Mononuclear cell (primary cell): ENCODE measurements at regions not wholly inside any gene's neighbourhood (a gene's known extent, or its start where the extent isn't known, plus 50 kb on each side); places are given as distances from the start of the nearest gene placed in this dataset.
"Not testable (repeated sequence)": the region's sequence is repeated elsewhere in the genome, so short reads cannot be mapped to it uniquely, and the experiment has no call there.

Experiments
- H3K27me3 ChIP-seq: 2 replicates; pipeline ENCODE4 v1.6.0; 2011; ENCODE audit warnings: low read length, control low read depth; ENCODE audit not compliant: insufficient read depth
- H3K4me1 ChIP-seq: 2 replicates; pipeline ENCODE4 v1.5.1; 2011; ENCODE audit warnings: mild to moderate bottlenecking, low read length, control low read depth; ENCODE audit not compliant: insufficient read depth
- H3K4me3 ChIP-seq: 2 replicates; pipeline ENCODE4 v1.5.1; 2011; ENCODE audit warnings: mild to moderate bottlenecking, low read length, moderate library complexity
- H3K9me3 ChIP-seq: 2 replicates; pipeline ENCODE4 v1.5.1; 2011; ENCODE audit warnings: low read depth, mild to moderate bottlenecking, control low read depth, low read length

DNA sequence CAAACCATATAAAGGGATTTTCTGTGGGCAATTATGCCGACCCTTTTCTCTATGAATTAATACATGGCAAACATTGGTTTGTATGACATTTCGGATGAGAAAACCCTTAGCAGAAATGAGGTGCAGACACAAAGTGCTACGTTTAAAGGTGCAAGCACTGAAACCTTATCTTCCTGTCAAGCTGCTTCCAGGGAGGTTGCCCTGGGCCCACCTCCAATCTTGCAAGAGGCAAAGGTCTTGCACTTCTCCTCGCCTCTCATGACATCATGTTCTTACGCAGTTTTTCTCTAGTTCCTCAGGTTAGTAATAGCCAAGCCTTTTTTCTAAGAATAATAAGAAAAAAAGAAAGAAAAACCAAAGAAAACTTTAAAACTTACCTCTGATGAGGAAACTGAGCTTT is 220.1 kb downstream of the DHX15 start:
- Histone ChIP-seq H3K9me3 (no peaks in the 10 kb centered on the region), H3K4me3 (no peak overlapping the region), H3K27me3 (no peaks in the 10 kb centered on the region), H3K4me1 (no peaks in the 10 kb centered on the region)

DNA sequence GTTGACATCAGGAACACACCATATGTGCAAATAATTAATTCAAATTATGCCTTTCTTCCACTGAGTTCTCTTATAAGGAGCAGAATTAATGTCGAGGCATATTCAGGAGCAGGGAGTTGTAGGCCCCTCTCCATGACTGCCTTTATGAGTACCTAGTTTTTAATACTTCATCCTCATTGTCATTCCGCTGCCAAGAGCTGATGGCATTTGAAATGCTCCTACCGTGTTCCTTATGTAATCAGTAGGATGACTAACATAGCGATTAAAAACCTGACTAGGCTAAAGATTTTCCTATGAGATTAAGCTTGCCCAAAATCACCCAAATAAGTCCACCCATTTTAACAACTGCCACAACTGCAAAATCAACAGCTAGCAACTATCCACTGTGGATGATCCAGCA is 220.6 kb downstream of the DHX15 start:
- Histone ChIP-seq H3K4me3 (no peak overlapping the region), H3K27me3 (no peaks in the 10 kb centered on the region), H3K4me1 (no peaks in the 10 kb centered on the region), H3K9me3 (no peaks in the 10 kb centered on the region)

DNA sequence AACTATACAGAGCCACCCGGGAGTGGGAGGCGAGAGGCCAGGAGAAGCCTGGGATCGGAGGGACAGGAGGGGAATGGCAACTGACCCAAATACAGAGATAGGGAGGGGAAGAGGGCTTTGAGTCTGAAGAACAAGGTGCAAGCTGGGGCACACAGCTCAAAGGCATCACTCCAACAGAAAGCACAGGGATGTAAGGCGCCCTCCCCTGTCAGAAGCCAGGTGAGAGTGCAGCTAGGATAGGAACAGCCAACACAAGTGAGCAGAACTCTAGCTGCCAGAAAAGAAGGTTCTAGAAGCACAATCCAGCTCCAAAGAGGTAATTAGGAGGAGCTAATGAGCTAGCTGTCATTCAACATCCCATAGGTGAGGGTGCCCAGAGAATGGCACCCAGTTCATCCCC is 232.2 kb downstream of the DHX15 start:
- no peak overlapping the region for H3K4me3 ChIP-seq
- no peaks in the 10 kb centered on the region for H3K9me3 ChIP-seq
- no peaks in the 10 kb centered on the region for H3K27me3 ChIP-seq
- no peaks in the 10 kb centered on the region for H3K4me1 ChIP-seq

DNA sequence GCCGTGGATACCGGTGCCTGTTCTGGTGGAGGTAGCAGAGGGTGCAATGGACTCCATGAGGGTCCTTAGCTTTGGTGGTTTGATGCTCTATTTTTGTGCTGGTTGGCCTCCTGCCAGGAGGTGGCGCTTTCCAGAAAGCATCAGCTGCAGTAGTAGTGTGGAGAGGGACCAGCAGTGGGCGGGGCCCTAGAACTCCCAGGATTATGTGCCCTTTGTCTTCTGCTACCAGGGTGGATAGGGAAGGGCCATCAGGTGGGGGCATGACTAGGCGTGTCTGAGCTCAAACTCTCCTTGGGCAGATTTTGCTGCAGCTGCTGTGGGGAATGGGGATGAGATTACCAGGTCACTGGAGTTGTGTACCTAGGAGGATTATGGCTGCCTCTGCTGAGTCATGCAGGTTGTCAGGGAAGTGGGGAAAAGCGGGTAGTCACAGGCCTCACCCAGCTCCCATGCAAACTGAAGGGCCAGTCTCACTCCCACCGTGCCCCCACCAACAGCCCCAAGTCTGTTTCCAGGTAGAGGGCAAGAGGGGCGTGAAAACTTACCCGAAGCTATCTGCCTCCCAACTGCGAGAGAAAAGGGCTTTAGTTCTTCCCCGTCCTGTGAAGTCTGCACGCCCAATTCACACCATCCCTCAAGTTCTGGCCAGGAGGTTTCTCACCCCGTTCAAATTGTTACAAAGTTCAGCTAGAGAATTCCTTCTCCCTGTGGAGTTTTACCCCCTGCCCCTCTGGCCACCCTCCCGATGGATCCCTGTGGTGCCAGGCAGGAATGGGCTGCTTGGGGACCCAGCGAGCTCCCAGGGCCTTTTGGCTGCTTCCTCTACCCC is 235.0 kb downstream of the DHX15 start:
- H3K27me3 ChIP-seq, H3K4me1 ChIP-seq, H3K9me3 ChIP-seq, H3K4me3 ChIP-seq: not testable (repeated sequence)

DNA sequence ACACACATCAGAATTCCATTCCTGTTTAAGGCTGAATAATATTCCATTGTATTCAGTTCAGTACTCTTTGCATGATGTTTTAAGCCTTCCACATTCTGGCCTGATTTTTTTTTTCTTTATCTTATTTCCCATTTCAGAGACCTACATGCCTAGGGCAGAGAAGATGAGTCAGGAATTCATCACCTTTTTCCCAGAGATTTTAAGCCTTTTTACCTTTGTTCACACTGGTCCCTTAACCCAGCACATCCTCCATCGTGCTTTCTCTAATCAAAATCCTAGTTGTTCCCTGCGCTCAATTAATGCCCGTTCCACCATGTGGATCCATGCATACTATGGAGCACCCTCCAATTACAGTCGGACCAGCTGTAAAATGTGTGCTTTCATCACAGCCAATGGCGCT is 245.1 kb downstream of the DHX15 start:
- no peaks in the 10 kb centered on the region for H3K4me1 ChIP-seq
- no peaks in the 10 kb centered on the region for H3K9me3 ChIP-seq
- no peaks in the 10 kb centered on the region for H3K27me3 ChIP-seq
- no peak overlapping the region for H3K4me3 ChIP-seq

DNA sequence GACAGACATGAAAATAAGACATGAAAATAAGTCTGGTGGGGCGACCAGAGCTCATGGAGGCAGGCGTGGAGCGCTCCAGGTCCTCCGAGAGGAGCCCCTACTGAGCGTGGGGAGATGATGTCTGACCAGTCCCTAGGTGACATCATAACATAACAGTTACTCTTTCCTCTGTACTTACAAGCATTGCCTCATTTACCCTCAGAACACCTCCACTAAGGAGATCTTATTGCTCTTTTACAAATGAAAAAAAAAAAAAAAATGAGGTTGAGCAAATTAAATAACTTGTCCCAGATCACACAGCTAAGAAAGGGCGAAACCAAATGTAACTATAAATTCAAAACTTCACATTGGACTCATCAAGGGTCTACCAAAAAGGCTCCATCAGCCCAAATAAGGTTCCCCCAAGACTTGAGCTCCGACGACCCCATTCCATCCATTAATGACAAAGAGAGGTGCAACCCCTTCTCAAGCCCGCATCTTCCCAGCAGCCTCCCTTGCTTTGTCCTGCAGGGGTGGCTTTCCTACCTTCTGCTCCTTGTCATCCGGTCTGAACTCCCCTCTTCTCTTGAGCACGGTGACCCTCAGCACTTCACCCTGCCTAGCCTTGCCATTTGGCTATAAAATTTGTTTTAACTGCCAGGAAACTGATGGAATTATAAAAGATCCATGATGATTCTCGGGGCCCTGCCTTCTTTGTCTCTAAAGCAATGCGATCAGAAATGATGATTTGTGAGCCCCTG is 246.7 kb downstream of the DHX15 start:
- H3K4me3 ChIP-seq = no peak overlapping the region
- H3K9me3 ChIP-seq = no peaks in the 10 kb centered on the region
- no peaks in the 10 kb centered on the region for H3K27me3 ChIP-seq

DNA sequence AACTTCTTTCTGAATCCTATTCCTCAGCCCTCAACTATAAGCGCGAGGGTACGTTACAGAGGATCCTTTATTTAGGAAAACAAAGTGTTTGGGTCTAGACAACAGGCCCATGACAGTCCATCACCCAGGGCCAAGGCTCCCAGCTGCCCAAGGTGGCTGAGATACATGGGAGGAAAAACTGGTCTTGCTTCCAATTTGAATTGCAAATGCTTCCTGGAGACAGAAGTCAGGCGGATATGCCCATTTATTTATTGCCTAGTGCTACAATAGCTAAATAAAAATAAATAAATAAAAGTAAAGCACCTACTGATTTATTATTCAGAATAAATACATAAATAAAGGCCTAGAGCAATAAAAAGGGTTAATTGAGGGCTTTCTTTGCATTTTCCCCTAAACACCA is 248.7 kb downstream of the DHX15 start:
- Histone ChIP-seq H3K4me3 (no peak overlapping the region), H3K9me3 (no peaks in the 10 kb centered on the region), H3K4me1 (no peaks in the 10 kb centered on the region), H3K27me3 (no peaks in the 10 kb centered on the region)

More for the DNA sequence above, 246.7 kb downstream of the DHX15 start:
- H3K4me1 ChIP-seq = no peaks in the 10 kb centered on the region

DNA sequence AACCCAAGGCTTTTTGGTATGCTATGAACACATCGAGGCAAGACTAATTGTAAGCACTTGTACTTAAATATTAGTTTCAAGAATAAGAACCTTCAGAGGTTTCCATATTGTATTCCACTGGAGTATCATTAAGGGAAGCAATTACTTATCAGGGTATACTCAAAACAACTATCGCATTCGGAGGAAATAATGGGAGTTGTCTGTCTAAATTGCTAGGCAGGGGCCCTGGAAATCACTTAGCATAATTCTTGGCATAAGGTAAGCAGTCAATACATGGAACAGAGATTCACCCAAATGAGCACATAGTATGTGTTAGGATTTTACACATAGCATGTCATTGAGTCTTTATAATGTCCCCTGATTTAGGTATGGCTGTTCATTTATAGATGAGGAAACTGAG is 249.4 kb downstream of the DHX15 start:
- Histone ChIP-seq H3K4me3 (no peak overlapping the region), H3K4me1 (no peaks in the 10 kb centered on the region), H3K9me3 (no peaks in the 10 kb centered on the region), H3K27me3 (no peaks in the 10 kb centered on the region)

DNA sequence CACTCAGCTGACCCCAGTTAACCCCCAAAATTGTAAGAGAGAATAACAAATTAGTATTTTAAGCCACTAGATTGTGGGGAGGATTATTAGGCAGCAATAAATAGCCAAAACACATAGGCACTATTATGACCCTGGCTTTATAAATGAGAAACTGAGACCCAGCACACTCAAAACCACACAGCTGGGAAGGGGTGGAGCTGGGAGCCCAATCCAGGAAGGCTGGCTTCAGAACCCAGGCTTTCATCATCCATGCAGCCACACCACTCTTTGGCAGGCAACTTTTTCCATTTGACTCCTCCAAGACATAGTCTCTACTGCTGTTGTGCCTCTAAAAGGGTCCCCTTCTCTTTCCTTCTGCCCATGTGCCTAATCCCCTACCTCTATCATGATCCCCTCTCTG is 253.8 kb downstream of the DHX15 start:
- H3K4me3 ChIP-seq = no peak overlapping the region
- H3K27me3 ChIP-seq = no peaks in the 10 kb centered on the region
- no peaks in the 10 kb centered on the region for H3K9me3 ChIP-seq
- no peaks in the 10 kb centered on the region for H3K4me1 ChIP-seq

DNA sequence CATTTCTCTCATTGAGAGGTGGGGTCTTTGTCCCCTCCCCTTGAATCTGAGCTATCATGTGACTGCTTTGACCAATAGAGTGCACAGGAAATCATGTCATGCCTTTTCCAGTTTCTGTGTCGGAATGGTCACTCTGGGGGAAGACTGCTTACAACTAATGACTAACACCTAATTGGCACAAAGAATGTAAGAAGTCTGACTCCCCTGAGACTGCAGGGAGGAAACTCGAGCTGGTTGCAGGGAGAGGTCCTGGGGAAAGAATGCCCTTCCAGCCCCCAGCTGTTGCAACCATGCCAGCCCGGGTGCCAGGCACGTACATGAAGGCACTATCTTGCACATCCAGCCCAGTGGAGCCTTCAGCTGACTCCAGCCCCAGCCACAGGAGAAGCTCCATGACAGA is 254.2 kb downstream of the DHX15 start:
- no peaks in the 10 kb centered on the region for H3K27me3 ChIP-seq
- H3K4me1 ChIP-seq = no peaks in the 10 kb centered on the region
- H3K4me3 ChIP-seq = no peak overlapping the region
- H3K9me3 ChIP-seq = no peaks in the 10 kb centered on the region

DNA sequence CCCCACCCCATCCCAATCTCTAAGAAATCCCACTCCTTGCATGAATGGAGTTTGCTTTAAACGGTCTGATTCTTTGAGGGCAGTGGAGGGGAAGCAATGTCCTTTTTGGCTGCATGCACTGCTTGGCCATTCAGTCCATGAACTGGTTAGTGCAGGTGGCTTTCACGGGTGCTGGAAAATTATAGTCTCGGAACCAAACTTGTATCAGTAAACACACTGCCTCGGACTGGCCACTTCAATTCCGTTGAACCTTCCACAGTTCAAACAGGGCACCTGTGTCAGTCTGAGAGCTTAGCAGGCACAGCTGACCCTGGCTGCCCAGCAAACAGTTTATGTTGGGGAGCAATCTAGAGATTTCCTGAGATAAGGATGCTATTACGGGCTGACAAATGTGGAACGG is 255.6 kb downstream of the DHX15 start:
- no peak overlapping the region for H3K4me3 ChIP-seq
- H3K9me3 ChIP-seq = no peaks in the 10 kb centered on the region
- H3K27me3 ChIP-seq = no peaks in the 10 kb centered on the region
- no peaks in the 10 kb centered on the region for H3K4me1 ChIP-seq

DNA sequence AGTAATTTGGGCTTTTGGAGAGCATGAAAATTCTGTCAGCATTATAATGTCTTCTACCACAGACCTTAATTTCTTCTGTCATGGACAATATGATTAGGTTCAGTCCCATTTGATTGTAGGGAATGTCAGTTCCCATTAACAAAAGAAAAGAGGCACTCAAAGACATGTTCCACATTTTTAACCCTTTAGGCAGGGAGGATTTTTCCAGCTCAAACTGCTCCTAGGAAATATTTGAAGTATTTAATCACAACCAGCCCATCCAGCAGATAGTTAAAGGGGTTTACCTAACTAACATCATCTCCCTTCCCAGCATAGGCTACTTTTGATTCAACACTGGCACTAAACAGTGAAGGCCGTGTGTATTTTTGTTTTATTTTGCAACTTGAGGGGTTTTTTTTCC is 256.0 kb downstream of the DHX15 start:
- Histone ChIP-seq H3K4me1 (no peaks in the 10 kb centered on the region), H3K4me3 (no peak overlapping the region), H3K27me3 (no peaks in the 10 kb centered on the region), H3K9me3 (no peaks in the 10 kb centered on the region)

DNA sequence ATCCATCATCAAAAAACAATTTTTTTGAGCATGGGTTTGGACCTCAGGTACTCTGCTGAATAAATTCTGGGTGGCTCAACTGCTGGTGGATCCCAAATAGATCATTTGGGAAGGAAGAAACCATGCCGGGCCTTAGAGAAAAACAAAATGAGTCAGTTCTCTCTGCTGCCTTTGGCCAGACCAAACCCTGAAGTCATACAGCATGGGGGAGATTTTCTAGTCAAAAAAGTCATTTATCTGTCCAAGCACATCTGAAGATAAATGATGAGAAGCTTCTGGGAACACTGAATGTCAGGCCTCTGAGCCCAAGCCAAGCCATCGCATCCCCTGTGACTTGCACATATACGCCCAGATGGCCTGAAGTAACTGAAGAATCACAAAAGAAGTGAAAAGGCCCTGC is 261.4 kb downstream of the DHX15 start:
- no peaks in the 10 kb centered on the region for H3K4me1 ChIP-seq
- no peaks in the 10 kb centered on the region for H3K27me3 ChIP-seq
- no peaks in the 10 kb centered on the region for H3K9me3 ChIP-seq
- no peak overlapping the region for H3K4me3 ChIP-seq

DNA sequence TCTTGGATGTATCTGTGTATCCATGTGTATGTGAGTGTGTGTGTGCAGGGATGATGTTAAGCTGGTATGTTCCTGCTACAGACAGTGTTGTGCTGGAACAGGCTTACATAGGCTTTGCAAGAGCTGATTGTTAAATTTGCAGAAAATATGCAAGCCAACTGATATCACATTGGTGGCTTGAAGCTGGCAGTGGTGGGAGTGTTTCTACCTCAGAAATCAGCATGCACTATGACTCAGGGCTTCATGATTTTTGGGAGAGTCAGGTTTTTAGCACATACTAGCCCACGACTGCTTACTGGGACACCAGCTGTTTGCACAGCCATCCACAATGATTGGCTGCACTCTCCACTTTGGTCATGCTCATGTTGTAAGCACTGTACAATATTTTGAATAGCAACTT is 261.8 kb downstream of the DHX15 start:
- no peak overlapping the region for H3K4me3 ChIP-seq
- no peaks in the 10 kb centered on the region for H3K9me3 ChIP-seq
- H3K27me3 ChIP-seq = no peaks in the 10 kb centered on the region
- no peaks in the 10 kb centered on the region for H3K4me1 ChIP-seq

DNA sequence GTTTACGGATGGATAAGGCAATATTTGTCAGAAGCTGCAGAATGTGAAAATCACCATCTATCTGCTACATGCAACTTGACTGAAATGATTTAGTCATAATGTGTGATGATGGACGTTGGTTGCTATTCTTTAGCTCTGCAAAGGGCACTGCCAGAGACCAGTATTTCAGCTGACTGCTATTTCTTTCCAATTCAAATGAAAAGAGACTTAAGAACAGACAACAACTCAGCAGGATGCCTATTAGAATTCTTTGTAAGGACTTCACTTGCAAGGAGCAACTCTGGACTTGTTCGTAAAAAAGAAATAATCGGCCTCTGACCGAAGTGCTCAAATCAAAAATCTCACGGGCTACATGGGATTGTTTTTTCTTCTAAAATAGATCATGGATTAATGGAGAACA is 262.7 kb downstream of the DHX15 start:
- Histone ChIP-seq H3K4me1 (no peaks in the 10 kb centered on the region), H3K27me3 (no peaks in the 10 kb centered on the region), H3K9me3 (no peaks in the 10 kb centered on the region), H3K4me3 (no peak overlapping the region)

DNA sequence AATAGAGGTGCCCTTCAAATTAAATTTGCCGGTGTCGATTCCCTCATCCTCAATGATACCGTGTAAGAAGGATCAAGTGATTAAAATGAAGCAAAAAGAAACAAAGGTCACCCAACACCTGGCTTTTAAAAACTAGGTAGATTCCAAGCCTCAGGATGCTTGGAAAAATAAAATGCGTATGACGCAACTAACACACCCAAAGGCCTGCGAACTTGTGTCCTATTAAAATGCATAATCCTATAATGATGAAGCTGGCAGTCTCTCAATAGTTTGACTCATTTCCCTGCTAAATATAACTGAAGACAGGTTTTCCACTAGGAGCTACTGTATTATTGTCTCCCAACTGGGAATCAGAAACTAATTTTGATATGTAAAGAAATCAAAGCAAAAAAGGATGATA is 263.2 kb downstream of the DHX15 start:
- Histone ChIP-seq H3K4me3 (no peak overlapping the region), H3K4me1 (no peaks in the 10 kb centered on the region), H3K9me3 (no peaks in the 10 kb centered on the region), H3K27me3 (no peaks in the 10 kb centered on the region)
